Neural progenitor cell (in vitro differentiated cells): ENCODE measurements at regions not wholly inside any gene's neighbourhood (a gene's known extent, or its start where the extent isn't known, plus 50 kb on each side); places are given as distances from the start of the nearest gene placed in this dataset.

Experiments used
- DNase-seq: peaks from one replicate; pipeline ENCODE4 v3.0.0-alpha.2; 2016; ENCODE audit warnings: low spot score
- H2AFZ ChIP-seq: fragments of 200-600 bp; sonication (generic); replicated peaks from 2 replicates; pipeline ENCODE4 v1.6.1; 2016; ENCODE audit warnings: antibody characterized with exemption
- H3F3A ChIP-seq: fragments of 200-600 bp; sonication (generic); 2 replicates; pipeline ENCODE4 v1.6.1; 2016; ENCODE audit warnings: antibody characterized with exemption, low read depth
- H3K27ac ChIP-seq: fragments of 200-600 bp; sonication (generic); 2 replicates; pipeline ENCODE4 v1.5.1; 2016; ENCODE audit warnings: mild to moderate bottlenecking
- H3K27me3 ChIP-seq: fragments of 200-600 bp; sonication (generic); 2 replicates; pipeline ENCODE4 v1.6.1; 2016; ENCODE audit warnings: mild to moderate bottlenecking, moderate library complexity
- H3K36me3 ChIP-seq: fragments of 200-600 bp; sonication (generic); 2 replicates; pipeline ENCODE4 v1.5.1; 2016
- H3K4me1 ChIP-seq: fragments of 200-600 bp; sonication (generic); 2 replicates; pipeline ENCODE4 v1.6.1; 2016; ENCODE audit warnings: mixed run types
- H3K4me2 ChIP-seq: fragments of 200-600 bp; sonication (generic); 2 replicates; pipeline ENCODE4 v1.6.1; 2016
- H3K4me3 ChIP-seq: fragments of 200-600 bp; sonication (generic); 2 replicates; pipeline ENCODE4 v1.5.1; 2016
- H3K79me2 ChIP-seq: fragments of 200-600 bp; sonication (generic); 2 replicates; pipeline ENCODE4 v1.6.1; 2016; ENCODE audit warnings: low read depth
- H3K9ac ChIP-seq: fragments of 200-600 bp; sonication (generic); 2 replicates; pipeline ENCODE4 v1.6.1; 2016
- H3K9me3 ChIP-seq: fragments of 200-600 bp; sonication (generic); 2 replicates; pipeline ENCODE4 v1.5.1; 2016; ENCODE audit warnings: low read depth
- H4K20me1 ChIP-seq: fragments of 200-600 bp; sonication (generic); 2 replicates; pipeline ENCODE4 v1.6.1; 2016; ENCODE audit warnings: low read depth
- H3K27ac Mint-ChIP-seq: 3 replicates; pipeline ENCODE4 v1.8.0; 2021; ENCODE audit warnings: mixed read lengths
- H3K27me3 Mint-ChIP-seq: 2 replicates; pipeline ENCODE4 v1.8.0; 2022; ENCODE audit warnings: low read depth, mild to moderate bottlenecking, inconsistent platforms, moderate library complexity, mixed read lengths; ENCODE audit not compliant: insufficient read depth
- H3K36me3 Mint-ChIP-seq: 3 replicates; pipeline ENCODE4 v1.8.0; 2021; ENCODE audit warnings: mixed read lengths
- H3K4me1 Mint-ChIP-seq: 3 replicates; pipeline ENCODE4 v1.8.0; 2021; ENCODE audit warnings: mixed read lengths
- H3K4me3 Mint-ChIP-seq: 3 replicates; pipeline ENCODE4 v1.8.0; 2021; ENCODE audit warnings: mild to moderate bottlenecking, moderate library complexity, mixed read lengths
- H3K9me3 Mint-ChIP-seq: 3 replicates; pipeline ENCODE4 v1.8.0; 2020; ENCODE audit warnings: mixed read lengths
- EZH2 ChIP-seq: fragments of 200-600 bp; sonication (generic); IDR thresholded peaks from 2 replicates; pipeline ENCODE4 v1.6.1; 2017; ENCODE audit warnings: antibody characterized with exemption, mild to moderate bottlenecking, moderate library complexity
- EZH2phosphoT487 ChIP-seq: fragments of 200-600 bp; sonication (generic); IDR thresholded peaks from 2 replicates; pipeline ENCODE4 v1.6.1; 2017; ENCODE audit warnings: antibody characterized with exemption
- TF ChIP-seq, protein P1 (sequence below): fragments of 200-600 bp; sonication (generic); IDR thresholded peaks from 2 replicates; pipeline ENCODE4 v1.5.1; 2017; ENCODE audit warnings: antibody characterized with exemption, mild to moderate bottlenecking

DNA sequence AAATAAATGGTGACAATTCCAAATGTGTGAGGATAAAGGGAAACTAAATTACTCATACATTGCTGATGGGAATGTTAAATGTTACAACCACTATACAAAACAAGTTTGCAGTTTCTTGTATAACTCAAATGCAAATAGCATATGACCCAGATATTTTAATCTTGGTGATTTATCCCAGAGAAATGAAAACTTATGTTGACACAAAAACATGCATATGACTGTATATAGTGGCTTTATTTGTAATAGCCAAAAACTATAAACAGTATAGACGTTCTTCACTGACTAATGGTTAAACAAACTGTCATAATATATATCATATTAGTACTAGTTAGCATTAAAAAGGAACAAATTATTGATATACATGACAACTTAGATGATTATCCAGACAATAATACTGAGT, 619.2 kb downstream of the PDHA2 start:
- Histone ChIP-seq H3K9ac (no peak overlapping the region), H3K27ac (no peak overlapping the region), H3K9me3 (no peaks in the 10 kb centered on the region), H3K4me1 (no peaks in the 10 kb centered on the region), H4K20me1 (no peaks in the 10 kb centered on the region), H3K4me2 (no peak overlapping the region), H3K27me3 (no peaks in the 10 kb centered on the region), H3F3A (no peaks in the 10 kb centered on the region), H3K79me2 (no peaks in the 10 kb centered on the region), H3K4me3 (no peak overlapping the region), H3K36me3 (no peaks in the 10 kb centered on the region), H2AFZ (no peak overlapping the region)
- no peak for DNase-seq
- TF ChIP-seq, protein P1, sequence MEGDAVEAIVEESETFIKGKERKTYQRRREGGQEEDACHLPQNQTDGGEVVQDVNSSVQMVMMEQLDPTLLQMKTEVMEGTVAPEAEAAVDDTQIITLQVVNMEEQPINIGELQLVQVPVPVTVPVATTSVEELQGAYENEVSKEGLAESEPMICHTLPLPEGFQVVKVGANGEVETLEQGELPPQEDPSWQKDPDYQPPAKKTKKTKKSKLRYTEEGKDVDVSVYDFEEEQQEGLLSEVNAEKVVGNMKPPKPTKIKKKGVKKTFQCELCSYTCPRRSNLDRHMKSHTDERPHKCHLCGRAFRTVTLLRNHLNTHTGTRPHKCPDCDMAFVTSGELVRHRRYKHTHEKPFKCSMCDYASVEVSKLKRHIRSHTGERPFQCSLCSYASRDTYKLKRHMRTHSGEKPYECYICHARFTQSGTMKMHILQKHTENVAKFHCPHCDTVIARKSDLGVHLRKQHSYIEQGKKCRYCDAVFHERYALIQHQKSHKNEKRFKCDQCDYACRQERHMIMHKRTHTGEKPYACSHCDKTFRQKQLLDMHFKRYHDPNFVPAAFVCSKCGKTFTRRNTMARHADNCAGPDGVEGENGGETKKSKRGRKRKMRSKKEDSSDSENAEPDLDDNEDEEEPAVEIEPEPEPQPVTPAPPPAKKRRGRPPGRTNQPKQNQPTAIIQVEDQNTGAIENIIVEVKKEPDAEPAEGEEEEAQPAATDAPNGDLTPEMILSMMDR = no peak
- no peak for TF ChIP-seq EZH2
- no peak for TF ChIP-seq EZH2phosphoT487
- peaks cover 5% of the 10 kb centered on the region for H3K27me3 Mint-ChIP-seq
- H3K4me1 Mint-ChIP-seq = no peaks in the 10 kb centered on the region
- no peak overlapping the region for H3K27ac Mint-ChIP-seq
- no peaks in the 10 kb centered on the region for H3K36me3 Mint-ChIP-seq
- no peak overlapping the region for H3K4me3 Mint-ChIP-seq
- peaks cover 6% of the 10 kb centered on the region for H3K9me3 Mint-ChIP-seq

DNA sequence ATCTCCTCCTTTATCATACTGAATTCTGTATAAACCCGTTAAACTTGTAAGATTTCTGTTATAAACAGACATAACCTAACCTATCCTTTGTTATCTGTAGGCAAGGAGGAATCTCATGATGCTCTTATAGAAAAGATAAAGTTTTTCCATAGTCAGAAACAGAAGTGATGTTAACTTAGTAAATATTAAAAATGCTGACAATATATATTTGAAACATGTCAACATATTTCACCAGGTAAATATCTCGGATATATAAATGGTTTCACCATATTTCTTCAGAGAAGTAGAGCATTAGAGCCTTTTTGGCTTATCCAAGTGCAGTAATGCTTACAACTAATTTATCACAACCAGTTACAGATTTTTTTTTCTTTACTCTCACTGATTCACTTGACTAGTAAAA, 625.9 kb downstream of the PDHA2 start:
- no peak overlapping the region for H3K27ac ChIP-seq
- no peaks in the 10 kb centered on the region for H3K27me3 ChIP-seq
- H3K9me3 ChIP-seq = no peaks in the 10 kb centered on the region
- no peaks in the 10 kb centered on the region for H4K20me1 ChIP-seq
- H3K4me2 ChIP-seq = no peak overlapping the region
- no peaks in the 10 kb centered on the region for H3K36me3 ChIP-seq
- peaks cover 3% of the 10 kb centered on the region for H3K36me3 Mint-ChIP-seq
- H3K27me3 Mint-ChIP-seq = peaks cover 3% of the 10 kb centered on the region
- no peak overlapping the region for H3K4me3 ChIP-seq
- H3K27ac Mint-ChIP-seq = no peak overlapping the region
- no peak overlapping the region for H3K9ac ChIP-seq
- H3K79me2 ChIP-seq = no peaks in the 10 kb centered on the region
- no peaks in the 10 kb centered on the region for H3F3A ChIP-seq
- H2AFZ ChIP-seq = no peak overlapping the region
- no peak overlapping the region for H3K4me3 Mint-ChIP-seq
- H3K4me1 Mint-ChIP-seq = no peaks in the 10 kb centered on the region
- no peaks in the 10 kb centered on the region for H3K4me1 ChIP-seq
- no peak for DNase-seq
- peaks cover 14% of the 10 kb centered on the region for H3K9me3 Mint-ChIP-seq
- no peak for TF ChIP-seq EZH2phosphoT487
- TF ChIP-seq, protein P1 = no peak
- TF ChIP-seq EZH2 = no peak

DNA sequence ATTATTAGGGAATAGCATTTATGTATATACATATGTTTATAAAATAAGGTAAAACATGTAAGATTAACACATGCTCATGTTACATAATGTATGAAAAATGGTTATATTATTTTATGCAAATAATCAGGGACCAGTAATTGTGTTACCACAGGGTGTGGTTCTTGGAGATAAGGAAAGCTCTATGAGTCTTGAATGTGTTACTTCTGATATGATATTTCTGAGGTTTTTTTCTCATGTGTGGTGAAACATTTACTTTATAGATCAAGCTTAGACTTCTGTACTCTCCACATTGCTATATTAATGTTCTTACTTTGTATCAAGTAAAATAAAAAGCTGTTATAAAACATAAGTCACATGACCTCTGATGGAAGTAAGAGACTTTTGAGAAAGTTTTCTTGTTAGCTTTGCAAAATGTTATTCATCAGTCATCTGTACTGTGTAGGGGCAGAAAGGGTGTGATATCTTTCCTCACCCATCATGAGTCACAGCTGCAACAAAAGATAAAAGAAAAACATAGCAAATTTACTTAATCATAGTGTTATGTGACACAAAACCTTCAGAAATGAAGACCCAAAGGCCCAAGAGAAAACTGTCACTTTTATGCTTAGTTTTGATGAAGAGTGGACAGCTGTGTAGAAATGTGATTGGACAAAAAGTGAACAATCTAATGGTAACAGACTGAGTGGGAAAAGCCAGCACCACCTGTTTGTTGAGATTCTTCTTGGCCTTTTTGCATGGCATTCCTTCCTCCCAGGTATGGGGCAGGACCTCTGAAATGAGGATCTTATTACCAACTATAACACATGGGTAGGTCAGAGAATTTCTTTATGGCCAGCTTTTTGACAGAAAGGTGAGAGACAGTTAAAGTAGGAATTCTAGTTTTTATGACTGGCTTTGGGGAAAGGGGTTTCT, 632.3 kb downstream of the PDHA2 start:
- Histone ChIP-seq H3K79me2 (no peaks in the 10 kb centered on the region), H3K9me3 (no peaks in the 10 kb centered on the region), H3K4me3 (no peak overlapping the region), H3K27me3 (no peaks in the 10 kb centered on the region), H4K20me1 (no peaks in the 10 kb centered on the region), H3K27ac (no peak overlapping the region), H3K36me3 (peaks cover 5% of the 10 kb centered on the region), H3K9ac (no peak overlapping the region), H3F3A (no peaks in the 10 kb centered on the region), H2AFZ (no peak overlapping the region), H3K4me1 (no peaks in the 10 kb centered on the region), H3K4me2 (no peak overlapping the region)
- H3K4me3 Mint-ChIP-seq = no peak overlapping the region
- no peak for TF ChIP-seq EZH2phosphoT487
- TF ChIP-seq, protein P1 = no peak
- TF ChIP-seq EZH2 = no peak
- H3K9me3 Mint-ChIP-seq = peaks cover 22% of the 10 kb centered on the region
- no peak overlapping the region for H3K27ac Mint-ChIP-seq
- H3K36me3 Mint-ChIP-seq = peaks cover 7% of the 10 kb centered on the region
- H3K4me1 Mint-ChIP-seq = peaks cover 3% of the 10 kb centered on the region
- no peak for DNase-seq
- no peaks in the 10 kb centered on the region for H3K27me3 Mint-ChIP-seq
